ENCODE measurements at regions not wholly inside any gene's neighbourhood (a gene's known extent, or its start where the extent isn't known, plus 50 kb on each side); places are given as distances from the start of the nearest gene placed in this dataset.

DNA sequence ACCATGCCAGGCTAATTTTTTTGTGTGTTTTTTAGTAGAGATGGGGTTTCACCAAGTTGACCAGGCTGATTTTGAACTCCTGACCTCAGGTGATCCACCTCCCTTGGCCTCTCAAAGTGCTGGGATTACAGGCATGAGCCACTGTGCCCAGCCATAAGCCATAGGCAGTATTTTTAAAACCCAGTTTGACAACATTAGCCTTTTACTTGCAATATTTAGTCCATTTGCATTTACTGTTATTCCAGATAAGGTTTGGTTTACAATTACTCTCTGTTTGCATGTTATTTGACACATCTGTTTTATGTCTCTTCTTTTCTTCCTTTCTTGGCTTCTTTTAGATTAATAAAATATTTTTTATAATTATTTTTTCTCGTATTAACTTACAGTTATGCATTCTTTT, 83.6 kb upstream of the EPHB3 start:
- TF ChIP-seq, protein P1, sequence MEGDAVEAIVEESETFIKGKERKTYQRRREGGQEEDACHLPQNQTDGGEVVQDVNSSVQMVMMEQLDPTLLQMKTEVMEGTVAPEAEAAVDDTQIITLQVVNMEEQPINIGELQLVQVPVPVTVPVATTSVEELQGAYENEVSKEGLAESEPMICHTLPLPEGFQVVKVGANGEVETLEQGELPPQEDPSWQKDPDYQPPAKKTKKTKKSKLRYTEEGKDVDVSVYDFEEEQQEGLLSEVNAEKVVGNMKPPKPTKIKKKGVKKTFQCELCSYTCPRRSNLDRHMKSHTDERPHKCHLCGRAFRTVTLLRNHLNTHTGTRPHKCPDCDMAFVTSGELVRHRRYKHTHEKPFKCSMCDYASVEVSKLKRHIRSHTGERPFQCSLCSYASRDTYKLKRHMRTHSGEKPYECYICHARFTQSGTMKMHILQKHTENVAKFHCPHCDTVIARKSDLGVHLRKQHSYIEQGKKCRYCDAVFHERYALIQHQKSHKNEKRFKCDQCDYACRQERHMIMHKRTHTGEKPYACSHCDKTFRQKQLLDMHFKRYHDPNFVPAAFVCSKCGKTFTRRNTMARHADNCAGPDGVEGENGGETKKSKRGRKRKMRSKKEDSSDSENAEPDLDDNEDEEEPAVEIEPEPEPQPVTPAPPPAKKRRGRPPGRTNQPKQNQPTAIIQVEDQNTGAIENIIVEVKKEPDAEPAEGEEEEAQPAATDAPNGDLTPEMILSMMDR (IDR thresholded peaks at IDR 0.05) = no peak
- TF ChIP-seq, protein P2, sequence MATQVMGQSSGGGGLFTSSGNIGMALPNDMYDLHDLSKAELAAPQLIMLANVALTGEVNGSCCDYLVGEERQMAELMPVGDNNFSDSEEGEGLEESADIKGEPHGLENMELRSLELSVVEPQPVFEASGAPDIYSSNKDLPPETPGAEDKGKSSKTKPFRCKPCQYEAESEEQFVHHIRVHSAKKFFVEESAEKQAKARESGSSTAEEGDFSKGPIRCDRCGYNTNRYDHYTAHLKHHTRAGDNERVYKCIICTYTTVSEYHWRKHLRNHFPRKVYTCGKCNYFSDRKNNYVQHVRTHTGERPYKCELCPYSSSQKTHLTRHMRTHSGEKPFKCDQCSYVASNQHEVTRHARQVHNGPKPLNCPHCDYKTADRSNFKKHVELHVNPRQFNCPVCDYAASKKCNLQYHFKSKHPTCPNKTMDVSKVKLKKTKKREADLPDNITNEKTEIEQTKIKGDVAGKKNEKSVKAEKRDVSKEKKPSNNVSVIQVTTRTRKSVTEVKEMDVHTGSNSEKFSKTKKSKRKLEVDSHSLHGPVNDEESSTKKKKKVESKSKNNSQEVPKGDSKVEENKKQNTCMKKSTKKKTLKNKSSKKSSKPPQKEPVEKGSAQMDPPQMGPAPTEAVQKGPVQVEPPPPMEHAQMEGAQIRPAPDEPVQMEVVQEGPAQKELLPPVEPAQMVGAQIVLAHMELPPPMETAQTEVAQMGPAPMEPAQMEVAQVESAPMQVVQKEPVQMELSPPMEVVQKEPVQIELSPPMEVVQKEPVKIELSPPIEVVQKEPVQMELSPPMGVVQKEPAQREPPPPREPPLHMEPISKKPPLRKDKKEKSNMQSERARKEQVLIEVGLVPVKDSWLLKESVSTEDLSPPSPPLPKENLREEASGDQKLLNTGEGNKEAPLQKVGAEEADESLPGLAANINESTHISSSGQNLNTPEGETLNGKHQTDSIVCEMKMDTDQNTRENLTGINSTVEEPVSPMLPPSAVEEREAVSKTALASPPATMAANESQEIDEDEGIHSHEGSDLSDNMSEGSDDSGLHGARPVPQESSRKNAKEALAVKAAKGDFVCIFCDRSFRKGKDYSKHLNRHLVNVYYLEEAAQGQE (IDR thresholded peaks at IDR 0.05; ENCODE audit: insufficient read depth in 1 of 2, low read depth in 2 of 2, low read length in 1 of 2) = no peak
